ENCODE measurements at regions not wholly inside any gene's neighbourhood (a gene's known extent, or its start where the extent isn't known, plus 50 kb on each side); places are given as distances from the start of the nearest gene placed in this dataset.

GRCh38 chr18:10063489-10063888, 149.7 kb downstream of the VAPA start:
- TF ChIP-seq CTCF (IDR thresholded peaks at IDR 0.05 in 2 of 3, conservative IDR thresholded peaks at IDR 0.05 in 1 of 3; ENCODE audit: borderline replicate concordance in 1 of 3, insufficient read depth in 1 of 3, low read depth in 2 of 3, low read length in 2 of 3), result no peak
- no peak for TF ChIP-seq POLR2A (IDR thresholded peaks at IDR 0.05; ENCODE audit: borderline replicate concordance, extremely low read depth, insufficient read depth, insufficient read length)
- TF ChIP-seq FOSL1 (IDR thresholded peaks at IDR 0.05; ENCODE audit: low read depth), result no peak

Measured in HCT116 (cell line).